Psoas muscle (tissue), 7 donors: ENCODE measurements at regions not wholly inside any gene's neighbourhood (a gene's known extent, or its start where the extent isn't known, plus 50 kb on each side); places are given as distances from the start of the nearest gene placed in this dataset.
A peak's percentile ranks its signal among the peaks of the same experiment; 100 is the strongest.
"Not testable (repeated sequence)": the region's sequence is repeated elsewhere in the genome, so short reads cannot be mapped to it uniquely, and the experiment has no call there.

Source experiments
- ATAC-seq, 4 donors: fragments of 200-7000 bp; cut with Tn5 transposase; one replicate each; pipeline ENCODE4 v1.9.1; 2020; ENCODE audit warnings: moderate library complexity in 3 of 4, mild to moderate bottlenecking in 2 of 4
- DNase-seq, 2 donors: peaks; one replicate each; pipeline ENCODE4 v3.0.0-alpha.2; 2020
- H3K27ac ChIP-seq: fragments of 200-600 bp; one replicate; pipeline ENCODE4 v1.8.0; 2022
- H3K27me3 ChIP-seq, 3 donors: fragments of 200-600 bp in 1 of 3; one replicate each; pipeline versions ENCODE4 v1.6.1 to v1.8.0; 2013 to 2022; ENCODE audit warnings: low read length in 2 of 3, mild to moderate bottlenecking in 2 of 3, moderate library complexity in 1 of 3; ENCODE audit not compliant: insufficient read depth in 3 of 3
- H3K36me3 ChIP-seq, 2 donors: fragments of 200-600 bp in 1 of 2; one replicate each; pipeline versions ENCODE4 v1.6.1 to v1.8.0; 2013 to 2022; ENCODE audit warnings: low read depth in 1 of 2, mild to moderate bottlenecking in 1 of 2, moderate library complexity in 1 of 2; ENCODE audit not compliant: insufficient read depth in 1 of 2
- H3K4me1 ChIP-seq: fragments of 200-600 bp; one replicate; pipeline ENCODE4 v1.8.0; 2022
- H3K4me3 ChIP-seq: fragments of 200-600 bp; one replicate; pipeline ENCODE4 v1.8.0; 2022; ENCODE audit warnings: mild to moderate bottlenecking
- H3K9me3 ChIP-seq: fragments of 200-600 bp; one replicate; pipeline ENCODE4 v1.8.0; 2022
- WGBS, 3 donors: extraction: QIAGEN DNeasy Blood & Tissue Kit; methylation state at CpG; one replicate each; pipeline versions ENCODE4 v1.1.6 to v1.1.7; 2013; 5-methylcytosine and 5-hydroxymethylcytosine counted together
- intact Hi-C, 2 donors: fragments of 100-400 bp; cut with DNase I; formaldehyde crosslinking; loops; one replicate each; pipeline versions ENCODE4 v1.11.0 to v1.14.2; 2022
- donor health status: healthy with polysubstance abuse.
- donor health status: DM: no; HTN: no; CAD: no; lungs with moderate emphysema.
- donor health status: Bipolar disorder and iron deficiency.
- donor health status: healthy.
- donor health status: DM: yes; HTN: yes; CAD: no.
- donor health status: DM: no; HTN: no; CAD: no.
- donor health status: DM: yes; HTN: yes; CAD: no.

- ATAC-seq, result peak in 2 of 4 donors; percentile 22 to 28
Measured at GRCh38 chr15:30195355-30196008, 60.6 kb downstream of the GOLGA8T start.

GRCh38 chr15:30196009-30196375, 61.1 kb downstream of the GOLGA8T start:
- H3K27me3 ChIP-seq, intact Hi-C loops, H3K4me1 ChIP-seq, H3K27ac ChIP-seq, H3K36me3 ChIP-seq, H3K9me3 ChIP-seq: not testable (repeated sequence)
- 1 to 2% (median 2%) methylated on average over 13 to 24 of the region's 32 CpGs for WGBS, 3 donors
- ATAC-seq, result peak; percentile 36 to 56 (median 46)
- peak overlapping the region; percentile 38 for H3K4me3 ChIP-seq
- peak; percentile 15 to 51 for DNase-seq

More at GRCh38 chr15:30195355-30196008, 60.6 kb downstream of the GOLGA8T start:
- 0 to 2% methylated on average over 3 to 10 of the region's 41 CpGs; no CpG with 5 or more reads in 1 of the 3 donors for WGBS, 3 donors
- H3K4me1 ChIP-seq, H3K36me3 ChIP-seq, H3K9me3 ChIP-seq, H3K27me3 ChIP-seq, H3K4me3 ChIP-seq, H3K27ac ChIP-seq, intact Hi-C loops, DNase-seq: not testable (repeated sequence)

- H3K4me1 ChIP-seq, ATAC-seq, H3K9me3 ChIP-seq, H3K27ac ChIP-seq, H3K4me3 ChIP-seq, DNase-seq, intact Hi-C loops, H3K36me3 ChIP-seq, H3K27me3 ChIP-seq: not testable (repeated sequence)
- WGBS, 3 donors, result 53 to 77% (median 55%) methylated on average over 3 to 11 of the region's 12 CpGs
Measured at GRCh38 chr15:30196769-30197168, 61.9 kb downstream of the GOLGA8T start.

GRCh38 chr15:30201517-30201916, 66.7 kb downstream of the GOLGA8T start:
- H3K4me1 ChIP-seq, H3K9me3 ChIP-seq, H3K27me3 ChIP-seq, ATAC-seq, H3K27ac ChIP-seq, H3K4me3 ChIP-seq, DNase-seq, H3K36me3 ChIP-seq, intact Hi-C loops: not testable (repeated sequence)
- WGBS, 3 donors, result 91 to 94% (median 92%) methylated on average over 2 of the region's 4 CpGs

- H3K9me3 ChIP-seq, H3K4me3 ChIP-seq, H3K27ac ChIP-seq, ATAC-seq, H3K4me1 ChIP-seq, DNase-seq, H3K27me3 ChIP-seq, intact Hi-C loops, H3K36me3 ChIP-seq: not testable (repeated sequence)
- no CpG with 5 or more reads among the region's 5 CpGs for WGBS, 3 donors
Measured at GRCh38 chr15:30213733-30214132, 78.9 kb downstream of the GOLGA8T start.

- H3K4me3 ChIP-seq, H3K27me3 ChIP-seq, ATAC-seq, H3K27ac ChIP-seq, H3K9me3 ChIP-seq, intact Hi-C loops, DNase-seq, H3K36me3 ChIP-seq, H3K4me1 ChIP-seq: not testable (repeated sequence)
- WGBS, 3 donors, result no CpG with 5 or more reads among the region's 4 CpGs
Measured at GRCh38 chr15:30221803-30222202, 87.0 kb downstream of the GOLGA8T start.

- H3K27me3 ChIP-seq, DNase-seq, H3K4me1 ChIP-seq, H3K27ac ChIP-seq, ATAC-seq, H3K4me3 ChIP-seq, H3K36me3 ChIP-seq, intact Hi-C loops, H3K9me3 ChIP-seq: not testable (repeated sequence)
- 2 to 3% (median 3%) methylated on average over 17 to 40 of the region's 91 CpGs for WGBS, 3 donors
Measured at GRCh38 chr15:30222798-30223591, 88.1 kb downstream of the GOLGA8T start.

- H3K27me3 ChIP-seq, H3K4me3 ChIP-seq, ATAC-seq, H3K9me3 ChIP-seq, H3K36me3 ChIP-seq, intact Hi-C loops, H3K4me1 ChIP-seq, DNase-seq, H3K27ac ChIP-seq: not testable (repeated sequence)
- WGBS, 3 donors, result 3 to 11% (median 7%) methylated on average over 8 to 57 of the region's 77 CpGs
Measured at GRCh38 chr15:30225233-30225891, 90.5 kb downstream of the GOLGA8T start.

GRCh38 chr15:30261432-30262141, 126.7 kb downstream of the GOLGA8T start:
- H3K27ac ChIP-seq, H3K27me3 ChIP-seq, intact Hi-C loops, H3K4me1 ChIP-seq, H3K9me3 ChIP-seq, H3K36me3 ChIP-seq, H3K4me3 ChIP-seq, DNase-seq: not testable (repeated sequence)
- 85 to 90% (median 86%) methylated on average over 8 to 14 of the region's 23 CpGs for WGBS, 3 donors
- peak in 1 of 4 donors; percentile 12 for ATAC-seq

- H3K27me3 ChIP-seq, H3K4me1 ChIP-seq, H3K27ac ChIP-seq, H3K4me3 ChIP-seq, DNase-seq, H3K9me3 ChIP-seq, H3K36me3 ChIP-seq, intact Hi-C loops: not testable (repeated sequence)
- ATAC-seq, result peak; percentile 47 to 85 (median 62)
- WGBS, 3 donors, result no CpG with 5 or more reads among the region's 14 CpGs
Measured at GRCh38 chr15:30262142-30262460, 127.2 kb downstream of the GOLGA8T start.

GRCh38 chr15:30264000-30264399, 129.1 kb downstream of the GOLGA8T start:
- ATAC-seq, intact Hi-C loops, DNase-seq, H3K4me1 ChIP-seq, H3K4me3 ChIP-seq, H3K9me3 ChIP-seq, H3K27me3 ChIP-seq, H3K27ac ChIP-seq, H3K36me3 ChIP-seq: not testable (repeated sequence)
- WGBS, 3 donors, result 42 to 56% (median 56%) methylated on average over 2 to 3 of the region's 4 CpGs
